HFF-Myc (cell line): ENCODE measurements at regions not wholly inside any gene's neighbourhood (a gene's known extent, or its start where the extent isn't known, plus 50 kb on each side); places are given as distances from the start of the nearest gene placed in this dataset.

Experiments
- DNase-seq: peaks from one replicate; pipeline ENCODE4 v3.0.0-alpha.2; 2011; ENCODE audit warnings: low read depth; ENCODE audit errors: extremely low read depth
- H3K4me3 ChIP-seq: replicated peaks from 2 replicates; pipeline ENCODE4 v1.5.1; 2011; ENCODE audit warnings: low read depth, mild to moderate bottlenecking, control low read depth, low read length
- TF ChIP-seq, protein P1 (sequence below): IDR thresholded peaks from 2 replicates; pipeline ENCODE4 v1.5.1; 2012; ENCODE audit warnings: mild to moderate bottlenecking, low read depth, low read length, control low read depth; ENCODE audit errors: missing control alignments

DNA sequence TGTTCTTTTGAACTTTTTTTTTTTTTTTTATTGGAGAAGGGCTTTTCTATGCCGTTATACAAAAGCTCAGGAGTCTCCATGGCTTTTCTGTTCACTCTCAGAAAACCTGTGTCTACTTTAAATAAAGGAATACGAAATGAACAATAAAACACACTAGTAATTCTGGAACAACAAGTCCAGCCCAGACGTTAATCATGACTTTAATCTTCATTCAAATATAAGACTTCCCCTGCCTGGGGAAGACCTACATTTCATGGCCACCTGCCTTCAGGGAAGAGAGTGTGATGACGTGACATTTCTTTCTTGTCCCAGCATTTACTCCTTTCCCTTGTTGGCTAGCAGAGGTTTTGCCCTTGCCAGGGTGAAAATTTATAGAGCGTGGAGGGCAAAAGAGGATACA is 564.5 kb downstream of the PDCD6IP start:
- TF ChIP-seq, protein P1, sequence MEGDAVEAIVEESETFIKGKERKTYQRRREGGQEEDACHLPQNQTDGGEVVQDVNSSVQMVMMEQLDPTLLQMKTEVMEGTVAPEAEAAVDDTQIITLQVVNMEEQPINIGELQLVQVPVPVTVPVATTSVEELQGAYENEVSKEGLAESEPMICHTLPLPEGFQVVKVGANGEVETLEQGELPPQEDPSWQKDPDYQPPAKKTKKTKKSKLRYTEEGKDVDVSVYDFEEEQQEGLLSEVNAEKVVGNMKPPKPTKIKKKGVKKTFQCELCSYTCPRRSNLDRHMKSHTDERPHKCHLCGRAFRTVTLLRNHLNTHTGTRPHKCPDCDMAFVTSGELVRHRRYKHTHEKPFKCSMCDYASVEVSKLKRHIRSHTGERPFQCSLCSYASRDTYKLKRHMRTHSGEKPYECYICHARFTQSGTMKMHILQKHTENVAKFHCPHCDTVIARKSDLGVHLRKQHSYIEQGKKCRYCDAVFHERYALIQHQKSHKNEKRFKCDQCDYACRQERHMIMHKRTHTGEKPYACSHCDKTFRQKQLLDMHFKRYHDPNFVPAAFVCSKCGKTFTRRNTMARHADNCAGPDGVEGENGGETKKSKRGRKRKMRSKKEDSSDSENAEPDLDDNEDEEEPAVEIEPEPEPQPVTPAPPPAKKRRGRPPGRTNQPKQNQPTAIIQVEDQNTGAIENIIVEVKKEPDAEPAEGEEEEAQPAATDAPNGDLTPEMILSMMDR: no peak
- H3K4me3 ChIP-seq: no peak overlapping the region
- no peak for DNase-seq

DNA sequence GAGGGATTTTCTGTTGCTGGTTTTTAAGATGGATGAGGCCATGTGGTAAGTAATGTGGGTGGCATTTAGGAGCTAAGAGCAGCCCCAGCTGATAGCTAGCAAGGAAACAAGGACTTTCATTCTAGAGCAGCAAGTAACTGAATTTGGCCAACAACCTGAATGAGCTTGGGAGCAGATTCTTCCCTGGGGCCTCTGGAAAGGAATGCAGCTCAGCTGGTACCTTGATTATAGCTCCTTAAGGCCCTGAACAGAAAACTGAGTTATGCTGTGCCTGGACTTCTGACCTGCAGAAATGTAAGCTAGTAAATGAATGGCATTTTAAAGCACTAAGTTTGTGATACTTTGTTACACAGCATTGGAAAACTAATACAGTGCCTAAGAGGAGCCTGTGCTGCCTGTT is 565.5 kb downstream of the PDCD6IP start:
- no peak overlapping the region for H3K4me3 ChIP-seq
- TF ChIP-seq, protein P1: no peak
- no peak for DNase-seq

DNA sequence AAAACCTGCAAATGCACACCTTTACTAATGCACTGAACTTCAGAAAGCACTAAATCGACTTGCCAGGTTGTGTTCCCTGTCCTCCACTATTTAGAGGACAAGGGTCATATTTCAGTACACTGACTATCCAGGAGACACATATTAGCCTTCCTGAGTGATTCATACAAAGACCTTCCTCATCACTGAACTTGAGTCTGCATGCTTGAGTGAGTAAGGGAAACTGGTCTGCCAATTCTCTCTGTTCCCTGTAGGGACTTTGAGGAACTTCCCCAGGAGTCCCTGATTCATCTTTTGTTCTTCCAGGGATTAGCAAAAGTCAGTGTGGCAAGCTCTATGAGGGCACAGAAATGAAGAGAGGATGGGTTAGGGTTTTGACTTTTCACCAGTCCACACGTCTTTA is 565.9 kb downstream of the PDCD6IP start:
- no peak for DNase-seq
- H3K4me3 ChIP-seq: no peak overlapping the region
- TF ChIP-seq, protein P1: no peak

DNA sequence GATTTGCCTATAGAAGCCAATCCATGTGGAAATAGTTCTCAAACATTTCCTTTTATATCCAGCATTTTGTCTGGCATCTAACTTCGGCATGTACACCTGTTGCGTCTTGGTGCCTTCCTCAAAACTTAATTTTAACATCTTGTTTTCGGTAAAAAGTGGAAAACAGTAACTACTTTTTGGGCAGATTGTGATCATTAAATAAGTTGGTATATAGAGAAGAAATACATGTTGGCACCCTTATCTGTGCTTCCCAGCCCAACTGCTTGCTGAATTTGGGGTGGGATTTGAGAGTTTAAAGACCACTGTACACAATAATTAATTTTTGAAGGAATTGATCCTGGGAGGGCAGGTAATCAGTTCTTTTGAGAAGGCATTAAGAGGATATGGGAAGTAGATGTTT is 566.8 kb downstream of the PDCD6IP start:
- H3K4me3 ChIP-seq: no peak overlapping the region
- TF ChIP-seq, protein P1: no peak
- no peak for DNase-seq

DNA sequence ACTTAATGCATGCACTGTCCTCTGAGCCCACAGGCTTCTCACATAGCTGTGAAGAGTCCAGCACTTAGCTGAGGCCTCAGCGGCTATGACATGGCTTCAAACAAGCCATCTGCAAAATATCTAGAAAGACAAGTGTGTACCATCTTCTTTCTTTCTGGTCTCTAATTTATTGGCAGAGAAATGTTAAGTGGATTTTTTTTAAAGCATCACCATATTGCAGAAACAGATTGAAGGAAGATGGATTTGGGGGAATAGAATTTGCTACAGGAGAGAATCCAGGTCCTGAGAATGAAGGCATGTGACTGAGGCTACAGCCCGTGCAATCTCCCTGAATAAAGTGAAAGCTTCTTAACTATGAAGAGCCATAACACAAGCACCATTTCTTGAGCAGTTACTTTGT is 567.3 kb downstream of the PDCD6IP start:
- no peak for DNase-seq
- no peak overlapping the region for H3K4me3 ChIP-seq
- TF ChIP-seq, protein P1: no peak

DNA sequence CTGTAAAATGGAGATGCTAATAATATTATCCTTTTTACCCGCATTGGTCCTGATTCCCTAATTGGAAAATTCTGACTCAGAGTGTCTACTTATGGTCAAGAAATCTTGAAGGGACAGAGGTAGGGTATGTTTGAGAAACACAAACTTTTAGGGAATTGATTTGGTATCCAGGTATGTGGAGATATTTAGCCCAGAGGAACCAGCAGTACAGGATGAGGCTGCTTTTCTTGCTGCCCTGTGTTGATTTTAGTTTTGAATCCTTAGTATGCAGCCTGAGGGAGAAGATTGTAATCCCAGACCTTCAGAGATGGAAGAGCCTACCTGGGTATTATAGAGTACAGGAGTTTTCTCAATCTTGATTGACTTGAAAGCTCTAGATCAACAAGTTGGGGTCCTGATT is 569.1 kb downstream of the PDCD6IP start:
- DNase-seq: no peak
- TF ChIP-seq, protein P1: no peak
- H3K4me3 ChIP-seq: no peak overlapping the region

DNA sequence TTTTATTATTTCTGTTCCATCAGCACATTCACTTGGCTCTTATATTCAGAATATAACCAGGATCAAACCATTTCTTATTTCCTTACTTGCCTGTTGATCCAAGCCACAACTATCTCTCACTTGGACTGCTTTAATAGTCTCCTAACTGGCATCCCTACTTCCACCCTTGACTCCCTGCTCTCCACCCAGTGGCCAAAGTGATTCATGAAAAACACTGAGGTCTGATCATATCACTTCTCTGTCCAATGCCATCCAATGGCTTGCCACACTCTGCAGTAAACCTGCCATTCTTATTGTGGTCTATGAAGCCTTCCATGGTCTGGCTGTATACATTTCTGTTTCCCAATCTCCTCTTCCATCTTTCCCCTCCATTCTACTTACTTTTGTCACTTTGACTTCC is 576.1 kb downstream of the PDCD6IP start:
- TF ChIP-seq, protein P1: no peak
- DNase-seq: no peak
- H3K4me3 ChIP-seq: no peak overlapping the region
